GM18517 (cell line): ENCODE measurements at regions not wholly inside any gene's neighbourhood (a gene's known extent, or its start where the extent isn't known, plus 50 kb on each side); places are given as distances from the start of the nearest gene placed in this dataset.
"Not testable (repeated sequence)": the region's sequence is repeated elsewhere in the genome, so short reads cannot be mapped to it uniquely, and the experiment has no call there.

Experiments
- ATAC-seq: cut with Tn5 transposase; IDR thresholded peaks from one replicate; pipeline ENCODE4 v1.9.1; 2021; ENCODE audit warnings: mild to moderate bottlenecking, moderate library complexity; ENCODE audit not compliant: unreplicated experiment

- ATAC-seq: no peak
These were observed 179.2 kb upstream of the AUTS2 start for GRCh38 chr7:69418869-69419670.

DNA sequence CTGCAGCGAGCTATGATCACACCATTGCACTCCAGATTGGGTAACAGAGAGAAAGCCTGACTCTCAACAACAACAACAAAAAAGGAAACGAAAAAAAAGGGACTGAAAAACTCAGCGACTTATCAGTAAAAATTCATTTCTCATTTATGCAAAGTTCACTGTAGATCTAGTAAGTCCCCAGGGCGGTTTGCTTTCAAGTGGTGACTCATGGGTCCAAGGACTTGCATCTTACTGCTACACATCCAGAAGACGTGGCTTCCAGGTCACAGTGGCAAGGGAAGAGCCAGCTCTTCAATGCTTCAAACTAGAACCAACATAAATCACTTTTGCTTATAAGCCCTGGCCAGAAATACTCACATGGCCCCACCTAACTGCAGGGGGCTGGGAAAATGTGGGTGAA is 178.3 kb upstream of the AUTS2 start:
- no peak for ATAC-seq

DNA sequence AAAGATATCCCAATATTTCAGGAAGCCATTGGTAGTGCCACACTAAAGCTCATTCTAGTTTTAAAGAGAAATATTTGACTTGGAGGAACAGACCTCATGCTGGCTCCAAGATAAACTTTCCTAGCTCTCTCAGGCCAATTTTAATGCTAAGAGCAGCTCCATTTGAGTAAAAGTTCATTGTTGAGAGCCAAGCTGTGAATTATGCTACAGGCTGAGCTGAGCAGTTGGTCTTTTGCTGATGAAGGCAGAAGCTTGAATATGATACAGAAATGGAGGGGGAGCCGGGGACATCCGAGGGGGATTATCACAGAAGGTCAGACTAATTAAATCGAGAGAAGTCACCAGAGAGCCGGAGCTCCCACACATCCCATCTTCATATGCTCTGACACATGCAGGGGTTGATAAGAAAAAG is 175.7 kb upstream of the AUTS2 start:
- no peak for ATAC-seq

DNA sequence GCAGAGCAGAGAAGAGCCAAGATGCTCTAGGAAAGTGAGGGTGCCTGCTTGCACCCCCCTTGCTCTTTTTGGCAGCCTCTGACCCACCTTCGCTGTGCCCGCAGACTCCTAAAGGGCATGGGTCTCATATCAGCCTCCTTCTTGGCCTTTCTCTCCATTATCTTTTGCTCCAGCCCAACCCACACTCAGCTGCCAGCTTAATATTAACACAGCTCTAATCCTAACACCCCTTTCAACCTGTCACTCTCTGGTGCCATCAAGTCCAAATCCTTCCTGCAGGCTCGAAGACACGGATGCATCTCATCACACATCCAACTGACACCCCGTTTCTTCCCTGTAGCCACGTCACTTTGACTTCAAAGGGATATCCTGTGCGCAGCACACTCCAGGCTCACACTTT is 171.6 kb upstream of the AUTS2 start:
- no peak for ATAC-seq

DNA sequence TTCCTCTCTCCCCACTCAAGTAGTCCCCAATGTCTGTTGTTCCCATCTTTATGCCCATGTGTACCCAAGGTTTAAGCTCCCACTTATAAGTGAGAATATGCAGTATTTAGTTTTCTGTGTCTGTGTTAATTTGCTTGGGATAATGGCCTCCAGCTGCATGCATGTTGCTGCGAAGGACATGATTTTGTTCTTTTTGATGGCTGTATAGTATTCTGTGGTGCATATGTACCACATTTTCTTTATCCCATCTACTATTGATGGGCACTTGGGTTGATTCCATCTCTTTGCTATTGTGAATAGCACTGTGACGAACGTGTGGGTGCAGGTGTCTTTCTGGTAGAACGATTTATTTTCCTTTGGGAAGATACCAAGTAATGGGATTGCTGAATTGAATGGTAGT is 170.2 kb upstream of the AUTS2 start:
- ATAC-seq: no peak

- no peak for ATAC-seq
These were observed 168.3 kb upstream of the AUTS2 start for GRCh38 chr7:69429911-69430383.

DNA sequence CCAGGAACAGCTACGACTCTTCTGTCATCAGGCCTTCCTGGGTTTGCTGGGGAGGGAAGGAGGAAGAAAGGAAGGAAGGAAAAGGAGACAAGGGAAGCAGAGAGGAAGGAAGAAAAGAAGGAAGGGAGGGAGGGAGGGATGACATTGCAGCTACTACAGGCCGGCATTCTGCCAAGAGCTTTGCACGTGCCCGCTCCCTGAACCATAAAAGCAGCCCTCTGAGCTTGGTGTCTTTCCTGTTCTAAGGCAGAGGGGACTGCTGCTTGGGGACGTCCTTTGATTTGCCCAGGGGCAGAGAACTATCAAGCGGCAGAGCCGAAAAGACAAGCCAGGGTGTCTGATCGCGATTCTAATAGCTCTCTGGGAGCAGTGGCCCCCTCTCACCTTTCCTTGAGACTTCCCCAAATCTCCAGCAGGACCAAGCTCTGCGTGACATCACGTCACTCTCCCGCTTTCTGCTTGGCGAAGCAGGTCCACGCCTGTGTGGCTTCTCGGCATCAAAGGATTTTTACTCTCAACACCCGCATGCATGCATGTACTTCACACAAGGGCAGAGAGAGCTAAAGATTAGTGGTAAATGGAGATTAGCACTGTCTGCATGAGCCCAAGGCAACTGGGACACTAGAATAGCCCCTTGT is 167.8 kb upstream of the AUTS2 start:
- no peak for ATAC-seq

- no peak for ATAC-seq
These were observed 166.6 kb upstream of the AUTS2 start for GRCh38 chr7:69431626-69432025.

GRCh38 chr7:69432276-69432675 is 166.0 kb upstream of the AUTS2 start:
- not testable (repeated sequence) for ATAC-seq

- no peak for ATAC-seq
These were observed 165.2 kb upstream of the AUTS2 start for GRCh38 chr7:69433081-69433480.

GRCh38 chr7:69434398-69434815 is 163.9 kb upstream of the AUTS2 start:
- ATAC-seq: no peak

DNA sequence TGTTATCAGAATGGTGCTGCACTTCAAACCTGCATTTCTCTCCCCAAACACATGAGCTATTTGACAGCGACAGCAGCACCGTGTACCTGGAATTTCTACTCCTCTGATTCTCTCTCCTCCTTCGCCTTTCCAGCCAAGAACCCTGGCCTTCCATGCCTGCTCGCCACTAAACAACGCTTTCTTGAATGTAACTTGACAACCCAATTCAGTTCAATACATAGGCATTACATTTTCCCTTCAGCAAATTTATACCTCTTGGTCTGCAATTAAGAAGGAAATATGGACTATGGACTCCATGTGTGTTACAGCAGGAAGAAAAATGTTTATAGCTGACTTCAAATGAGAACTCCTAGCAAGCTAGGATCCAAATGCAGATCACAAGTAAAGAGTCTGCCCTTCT is 162.6 kb upstream of the AUTS2 start:
- ATAC-seq: no peak

DNA sequence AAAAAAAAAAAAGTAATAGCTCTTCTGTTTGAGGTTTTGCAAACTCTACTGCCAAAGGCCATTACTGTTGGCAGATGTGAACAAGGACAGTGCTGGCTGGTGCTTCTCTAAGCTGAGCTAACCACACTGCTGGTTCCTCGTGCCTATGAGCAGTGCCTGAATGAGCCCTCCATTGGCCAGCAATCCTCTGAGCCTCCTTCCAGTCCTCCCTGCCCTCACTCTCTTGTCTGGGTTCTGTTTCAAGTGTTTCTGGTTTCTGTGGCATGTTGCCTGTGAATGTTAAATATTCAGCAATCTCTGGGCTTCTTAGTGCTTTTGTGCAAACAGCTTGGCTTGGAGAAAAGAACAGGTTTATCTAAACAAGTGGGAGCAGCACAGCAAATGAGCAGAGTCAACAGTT is 161.3 kb upstream of the AUTS2 start:
- ATAC-seq: no peak

DNA sequence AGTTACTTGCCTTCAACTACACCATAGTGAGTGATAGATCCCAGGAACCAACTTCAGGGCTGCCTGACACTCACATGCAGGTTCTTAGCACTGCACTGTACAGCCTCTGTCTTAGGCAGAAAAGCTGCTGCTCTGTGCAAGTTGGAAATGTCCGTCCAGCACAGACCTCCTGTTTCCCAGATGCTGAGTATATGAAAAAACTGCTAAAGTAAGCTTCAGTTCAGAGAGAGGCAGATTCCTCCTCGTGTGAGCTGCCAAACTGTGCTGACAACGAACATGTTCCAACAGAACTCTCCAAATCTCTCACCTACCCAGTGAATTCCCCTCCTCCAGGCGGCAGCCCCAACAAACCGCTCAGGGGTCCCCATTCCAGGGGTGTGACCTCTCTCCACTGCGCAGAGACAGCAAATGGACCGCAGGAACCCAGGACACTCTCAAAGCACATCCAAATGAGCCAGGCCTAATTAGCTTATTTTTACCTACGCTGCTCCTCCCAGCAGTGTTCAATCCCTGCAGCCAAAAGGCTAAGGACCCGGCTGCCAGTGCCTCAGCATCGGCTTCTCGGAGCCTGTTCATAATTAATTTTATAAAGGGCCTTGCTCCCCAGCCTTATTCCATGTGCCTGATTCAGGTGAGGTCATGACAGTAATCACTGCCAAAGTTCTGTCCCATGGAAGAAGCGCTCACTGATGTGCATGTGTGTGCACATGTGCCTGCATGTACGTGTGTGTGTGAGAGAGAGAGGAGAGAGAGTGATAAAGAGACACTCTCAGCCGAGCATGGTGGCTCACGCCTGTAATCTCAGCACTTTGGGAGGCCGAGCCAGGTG is 159.5 kb upstream of the AUTS2 start:
- ATAC-seq: no peak

DNA sequence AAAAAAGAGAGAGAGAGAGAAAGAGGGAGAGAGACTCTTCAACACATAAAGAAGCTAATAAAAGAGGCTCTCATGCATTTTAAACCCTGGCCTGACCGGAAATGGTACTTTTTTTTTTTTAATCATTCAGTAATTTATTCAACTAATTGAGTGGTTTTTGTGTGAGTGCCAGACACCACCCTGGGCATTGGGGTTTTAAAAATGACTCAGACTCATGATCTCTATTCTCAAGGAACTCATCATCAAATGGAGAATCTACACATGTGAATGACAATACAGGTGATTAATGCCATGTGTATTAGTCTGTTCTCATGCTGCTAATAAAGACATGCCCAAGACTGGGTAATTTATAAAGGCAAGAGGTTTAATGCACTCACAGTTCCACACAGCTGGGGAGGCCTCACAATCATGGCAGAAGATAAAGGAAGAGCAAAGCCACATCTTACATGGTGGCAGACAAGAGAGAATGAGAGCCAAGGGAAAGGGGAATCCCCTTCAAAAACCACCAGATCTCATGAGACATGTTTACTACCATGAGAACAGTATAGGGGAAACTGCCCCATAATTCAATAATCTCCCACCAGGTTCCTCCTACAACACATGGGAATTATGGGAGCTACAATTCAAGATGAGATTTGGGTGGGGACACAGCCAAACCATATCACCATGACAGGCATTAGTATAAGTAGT is 158.5 kb upstream of the AUTS2 start:
- ATAC-seq: no peak

DNA sequence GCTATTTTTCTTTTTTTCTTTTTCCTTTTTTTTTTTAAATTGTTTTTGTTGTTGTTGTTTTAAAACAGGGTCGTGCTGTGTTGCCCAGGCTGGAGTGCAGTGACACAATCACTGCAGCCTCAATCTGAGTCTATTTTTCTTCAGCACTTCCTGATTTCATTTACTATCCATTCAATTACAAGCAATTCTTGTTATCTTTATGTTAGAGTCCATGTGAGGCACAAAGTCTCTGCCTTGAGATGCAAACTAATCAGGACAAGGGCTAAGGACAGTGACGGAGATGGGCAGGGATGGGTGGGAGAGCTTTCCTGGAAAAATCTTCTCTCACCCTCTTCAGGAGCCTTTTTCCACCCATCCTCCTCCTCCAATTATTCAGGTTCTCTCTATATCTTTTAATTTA is 157.3 kb upstream of the AUTS2 start:
- no peak for ATAC-seq

GRCh38 chr7:69443136-69443535 is 155.1 kb upstream of the AUTS2 start:
- no peak for ATAC-seq

GRCh38 chr7:69445541-69445940 is 152.7 kb upstream of the AUTS2 start:
- no peak for ATAC-seq

- ATAC-seq: not testable (repeated sequence)
These were observed 152.1 kb upstream of the AUTS2 start for GRCh38 chr7:69446213-69446612.

DNA sequence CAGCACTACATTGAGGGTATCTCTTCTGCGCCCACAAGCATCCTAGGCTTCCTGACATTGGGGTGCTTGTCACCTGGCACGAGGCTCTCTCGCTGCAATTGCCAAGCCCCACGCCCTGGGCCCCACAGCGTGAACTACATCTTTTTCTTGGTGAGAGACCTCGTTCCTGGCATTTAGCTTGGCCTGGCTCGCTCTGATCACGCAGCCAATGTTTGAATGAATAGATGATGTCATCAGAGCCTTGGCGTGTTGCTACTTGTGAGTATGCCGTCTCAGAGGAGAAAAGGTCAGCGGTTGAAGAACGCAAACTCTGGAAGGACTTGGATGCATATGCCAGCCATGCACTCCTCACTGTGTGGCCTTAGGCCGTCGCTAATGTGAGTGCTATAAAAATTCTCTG is 150.2 kb upstream of the AUTS2 start:
- ATAC-seq: no peak

DNA sequence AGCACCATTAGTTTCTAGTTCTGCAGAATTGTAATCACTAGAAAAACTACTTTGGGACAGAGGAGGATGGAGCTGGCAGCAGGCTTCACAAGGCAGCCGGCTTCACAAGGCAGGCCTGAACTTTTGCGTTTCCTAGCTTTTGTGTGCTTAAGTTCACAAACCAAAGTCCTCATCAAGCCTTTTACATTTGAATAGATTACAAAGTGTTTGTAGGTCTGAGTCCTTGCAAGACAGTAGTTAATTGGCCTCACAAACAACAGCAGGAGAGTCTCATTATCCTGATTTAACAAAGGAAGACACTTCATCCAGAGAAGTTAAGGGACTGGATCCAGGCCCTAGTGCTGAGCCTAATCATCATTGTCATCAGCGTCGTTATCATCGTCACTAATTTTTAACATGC is 147.8 kb upstream of the AUTS2 start:
- no peak for ATAC-seq
